ENCODE measurements at regions not wholly inside any gene's neighbourhood (a gene's known extent, or its start where the extent isn't known, plus 50 kb on each side); places are given as distances from the start of the nearest gene placed in this dataset.

DNA sequence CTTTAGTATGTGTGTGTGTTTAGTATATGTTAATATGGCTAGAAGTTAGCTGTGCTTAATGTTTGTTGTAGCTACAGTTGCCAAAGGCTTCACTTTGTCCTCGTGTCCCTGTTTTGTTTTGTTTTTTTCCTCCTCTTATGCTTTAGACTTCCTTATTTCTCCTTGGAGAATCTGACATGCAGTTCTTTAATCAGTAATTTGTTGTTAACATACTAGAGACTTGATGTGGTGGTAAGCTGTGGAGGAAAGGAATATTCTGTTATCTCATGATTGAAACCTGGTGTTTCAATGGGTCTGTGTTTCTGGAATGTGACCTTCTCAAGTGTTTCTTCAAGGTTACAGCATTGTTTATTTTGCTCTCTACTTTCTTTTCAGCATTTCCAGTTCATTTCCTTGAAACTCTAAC, 515.6 kb upstream of the ST8SIA4 start:
- BruUV-seq (replicated peaks) = no TSS peak
- POLR2A ChIA-PET = no interaction called here
- H3K36me3 ChIP-seq (ENCODE audit: control insufficient read depth in 2 of 2, extremely low read depth in 1 of 2, insufficient read depth in 2 of 2, low read length in 2 of 2) = no peaks in the 10 kb centered on the region
- dilution Hi-C loops (cut with MboI; ENCODE audit: extremely low pct_ligation_motif_present, low sequenced_read_pairs) = no loop called here
- H3K4me1 ChIP-seq (ENCODE audit: control insufficient read depth, extremely low read depth, insufficient read depth, low read length) = no peaks in the 10 kb centered on the region
- H3K9me1 ChIP-seq (replicated peaks; ENCODE audit: control insufficient read depth, extremely low read depth, insufficient read depth, low read length) = no peaks in the 10 kb centered on the region
- H3K4me2 ChIP-seq (ENCODE audit: insufficient read depth, low read length) = no peak overlapping the region
- no peaks in the 10 kb centered on the region for H3K79me2 ChIP-seq (ENCODE audit: control insufficient read depth, insufficient read depth, low read length)
- no peaks in the 10 kb centered on the region for H3K27me3 ChIP-seq (ENCODE audit: control insufficient read depth in 2 of 2, insufficient read depth in 2 of 2, low read length in 2 of 2)
- no peak overlapping the region for H3K4me3 ChIP-seq (replicated peaks in 1 of 3; ENCODE audit: insufficient read depth in 1 of 3, low read depth in 1 of 3, low read length in 3 of 3)
- CTCF ChIA-PET = no interaction called here
- H3K9ac ChIP-seq (replicated peaks; ENCODE audit: extremely low read depth, insufficient read depth, low read length) = no peak overlapping the region
- no peaks in the 10 kb centered on the region for H4K20me1 ChIP-seq (replicated peaks; ENCODE audit: control insufficient read depth, extremely low read depth, insufficient read depth, low read length)
- intact Hi-C loops (cut with micrococcal nuclease) = no loop called here
- peak overlapping the region; percentile 62 for H2AFZ ChIP-seq (ENCODE audit: low read depth, low read length)
- H3K9me3 ChIP-seq (replicated peaks; ENCODE audit: control insufficient read depth, insufficient read depth, low read length) = no peaks in the 10 kb centered on the region
- peak; percentile 67 for DNase-seq (ENCODE audit: low read depth, low spot score)
- no peak for FAIRE-seq
- TF ChIP-seq EZH2 (IDR thresholded peaks at IDR 0.05; ENCODE audit: borderline replicate concordance, low read depth, low read length, severe bottlenecking) = no peak
- TF ChIP-seq, protein P1, sequence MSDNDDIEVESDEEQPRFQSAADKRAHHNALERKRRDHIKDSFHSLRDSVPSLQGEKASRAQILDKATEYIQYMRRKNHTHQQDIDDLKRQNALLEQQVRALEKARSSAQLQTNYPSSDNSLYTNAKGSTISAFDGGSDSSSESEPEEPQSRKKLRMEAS (IDR thresholded peaks at IDR 0.05; ENCODE audit: insufficient read depth, insufficient read length) = no peak
- TF ChIP-seq, protein P2, sequence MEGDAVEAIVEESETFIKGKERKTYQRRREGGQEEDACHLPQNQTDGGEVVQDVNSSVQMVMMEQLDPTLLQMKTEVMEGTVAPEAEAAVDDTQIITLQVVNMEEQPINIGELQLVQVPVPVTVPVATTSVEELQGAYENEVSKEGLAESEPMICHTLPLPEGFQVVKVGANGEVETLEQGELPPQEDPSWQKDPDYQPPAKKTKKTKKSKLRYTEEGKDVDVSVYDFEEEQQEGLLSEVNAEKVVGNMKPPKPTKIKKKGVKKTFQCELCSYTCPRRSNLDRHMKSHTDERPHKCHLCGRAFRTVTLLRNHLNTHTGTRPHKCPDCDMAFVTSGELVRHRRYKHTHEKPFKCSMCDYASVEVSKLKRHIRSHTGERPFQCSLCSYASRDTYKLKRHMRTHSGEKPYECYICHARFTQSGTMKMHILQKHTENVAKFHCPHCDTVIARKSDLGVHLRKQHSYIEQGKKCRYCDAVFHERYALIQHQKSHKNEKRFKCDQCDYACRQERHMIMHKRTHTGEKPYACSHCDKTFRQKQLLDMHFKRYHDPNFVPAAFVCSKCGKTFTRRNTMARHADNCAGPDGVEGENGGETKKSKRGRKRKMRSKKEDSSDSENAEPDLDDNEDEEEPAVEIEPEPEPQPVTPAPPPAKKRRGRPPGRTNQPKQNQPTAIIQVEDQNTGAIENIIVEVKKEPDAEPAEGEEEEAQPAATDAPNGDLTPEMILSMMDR (IDR thresholded peaks at IDR 0.05; ENCODE audit: extremely low read depth in 1 of 2, insufficient read depth in 1 of 2, low read depth in 1 of 2, low read length in 2 of 2) = no peak
- TF ChIP-seq POLR2A (IDR thresholded peaks at IDR 0.05; ENCODE audit: low read depth, low read length) = no peak
- TF ChIP-seq JUN (IDR thresholded peaks at IDR 0.05; ENCODE audit: borderline replicate concordance, insufficient read depth, insufficient read length, low read depth) = no peak
- TF ChIP-seq GATA2 (IDR thresholded peaks at IDR 0.05; ENCODE audit: insufficient read depth, insufficient read length, low read depth, low read length) = no peak
- no peak for TF ChIP-seq FOS (IDR thresholded peaks at IDR 0.05; ENCODE audit: borderline replicate concordance, insufficient read depth, low read length)
- TF ChIP-seq MYC (IDR thresholded peaks at IDR 0.05; ENCODE audit: low read depth, low read length) = no peak
- TF ChIP-seq POLR2AphosphoS5 (IDR thresholded peaks at IDR 0.05; ENCODE audit: insufficient read depth, low read depth, low read length) = no peak
- H3K27ac ChIP-seq (ENCODE audit: insufficient read depth, low read depth, low read length) = no peak overlapping the region
